Adipose tissue (tissue), 3 donors: ENCODE measurements at regions not wholly inside any gene's neighbourhood (a gene's known extent, or its start where the extent isn't known, plus 50 kb on each side); places are given as distances from the start of the nearest gene placed in this dataset.
"Not testable (repeated sequence)": the region's sequence is repeated elsewhere in the genome, so short reads cannot be mapped to it uniquely, and the experiment has no call there.

Experiments
- H3K27ac ChIP-seq: one replicate; pipeline ENCODE4 v1.5.1; 2013; ENCODE audit warnings: low read depth, low read length
- WGBS, 3 donors: extraction: QIAGEN DNeasy Blood & Tissue Kit; methylation state at CpG; one replicate each; pipeline ENCODE4 v1.1.7; 2013; 5-methylcytosine and 5-hydroxymethylcytosine counted together
- donor health status: healthy with polysubstance abuse.
- donor health status: Bipolar disorder and iron deficiency.
- donor health status: healthy.

GRCh38 chr6:44040786-44041185, 86.5 kb downstream of the MRPL14 start:
- H3K27ac ChIP-seq: no peak overlapping the region
- WGBS, 3 donors: 84 to 97% (median 84%) methylated on average over 4 of the region's 4 CpGs

- WGBS, 3 donors: 89 to 95% (median 89%) methylated on average over 7 of the region's 7 CpGs
- no peak overlapping the region for H3K27ac ChIP-seq
Observed at GRCh38 chr6:44039839-44040350, 87.4 kb downstream of the MRPL14 start.

GRCh38 chr6:44039191-44039719, 88.0 kb downstream of the MRPL14 start:
- 89 to 94% (median 94%) methylated on average over 5 to 6 of the region's 6 CpGs for WGBS, 3 donors
- H3K27ac ChIP-seq: no peak overlapping the region

- 87 to 89% (median 88%) methylated on average over 4 of the region's 4 CpGs for WGBS, 3 donors
- H3K27ac ChIP-seq: no peak overlapping the region
Observed at GRCh38 chr6:44038543-44039065, 88.6 kb downstream of the MRPL14 start.

- WGBS, 3 donors: 93 to 96% (median 95%) methylated on average over 13 of the region's 13 CpGs
- H3K27ac ChIP-seq: no peak overlapping the region
Observed at GRCh38 chr6:44037847-44038542, 89.3 kb downstream of the MRPL14 start.

GRCh38 chr6:44037276-44037675, 90.0 kb downstream of the MRPL14 start:
- 85 to 96% (median 85%) methylated on average over 9 of the region's 9 CpGs for whole genome bisulfite sequencing, 3 donors

GRCh38 chr6:44036699-44037101, 90.6 kb downstream of the MRPL14 start:
- WGBS, 3 donors: 77 to 91% (median 84%) methylated on average over 9 of the region's 9 CpGs
- H3K27ac ChIP-seq: no peak overlapping the region

More at GRCh38 chr6:44037276-44037675, 90.0 kb downstream of the MRPL14 start:
- not testable (repeated sequence) for H3K27ac ChIP-seq

- no peak overlapping the region for H3K27ac ChIP-seq
- 86 to 96% (median 91%) methylated on average over 2 of the region's 2 CpGs for WGBS, 3 donors
Observed at GRCh38 chr6:44036196-44036595, 91.1 kb downstream of the MRPL14 start.

GRCh38 chr6:44035621-44036020, 91.6 kb downstream of the MRPL14 start:
- WGBS, 3 donors: 53 to 84% (median 54%) methylated on average over 3 of the region's 3 CpGs
- no peak overlapping the region for H3K27ac ChIP-seq

- WGBS, 3 donors: 81 to 94% (median 87%) methylated on average over 3 of the region's 3 CpGs
- H3K27ac ChIP-seq: no peak overlapping the region
Observed at GRCh38 chr6:44034931-44035345, 92.3 kb downstream of the MRPL14 start.

- H3K27ac ChIP-seq: no peak overlapping the region
- 23 to 50% (median 33%) methylated on average over 4 of the region's 4 CpGs for WGBS, 3 donors
Observed at GRCh38 chr6:44034391-44034861, 92.8 kb downstream of the MRPL14 start.

GRCh38 chr6:44030812-44031454, 96.3 kb downstream of the MRPL14 start:
- WGBS, 3 donors: 67 to 78% (median 73%) methylated on average over 7 of the region's 7 CpGs

GRCh38 chr6:44029444-44030185, 97.6 kb downstream of the MRPL14 start:
- no peak overlapping the region for H3K27ac ChIP-seq
- 70 to 84% (median 74%) methylated on average over 4 of the region's 4 CpGs for WGBS, 3 donors

More at GRCh38 chr6:44030812-44031454, 96.3 kb downstream of the MRPL14 start:
- no peak overlapping the region for H3K27ac ChIP-seq

GRCh38 chr6:44028789-44029310, 98.4 kb downstream of the MRPL14 start:
- H3K27ac ChIP-seq: no peak overlapping the region
- WGBS, 3 donors: 48 to 61% (median 50%) methylated on average over 3 of the region's 3 CpGs

- WGBS, 3 donors: 58 to 66% (median 63%) methylated on average over 4 of the region's 4 CpGs
- no peak overlapping the region for H3K27ac ChIP-seq
Observed at GRCh38 chr6:44025226-44025625, 102.0 kb downstream of the MRPL14 start.

- 51 to 62% (median 51%) methylated on average over 7 of the region's 7 CpGs for WGBS, 3 donors
- H3K27ac ChIP-seq: no peak overlapping the region
Observed at GRCh38 chr6:44024574-44025219, 102.6 kb downstream of the MRPL14 start.

- no peak overlapping the region for H3K27ac ChIP-seq
- 82 to 91% (median 90%) methylated on average over 8 of the region's 8 CpGs for WGBS, 3 donors
Observed at GRCh38 chr6:44023586-44024454, 103.4 kb downstream of the MRPL14 start.
